Central memory CD4-positive, alpha-beta T cell (primary cell): ENCODE measurements at regions not wholly inside any gene's neighbourhood (a gene's known extent, or its start where the extent isn't known, plus 50 kb on each side); places are given as distances from the start of the nearest gene placed in this dataset.
"Not testable (repeated sequence)": the region's sequence is repeated elsewhere in the genome, so short reads cannot be mapped to it uniquely, and the experiment has no call there.

Source experiments
- DNase-seq: peaks from one replicate; pipeline ENCODE4 v3.0.0; 2022

- DNase-seq, result no peak
Observed at GRCh38 chr1:103469801-103470200, 55.7 kb upstream of the RNPC3 start.

GRCh38 chr1:103467100-103467499 lies 58.4 kb upstream of the RNPC3 start:
- no peak for DNase-seq

- peak; percentile 1 for DNase-seq
Observed at GRCh38 chr1:103461161-103462105, 64.1 kb upstream of the RNPC3 start.

GRCh38 chr1:103460511-103460910 lies 65.0 kb upstream of the RNPC3 start:
- DNase-seq, result no peak

- DNase-seq, result no peak
Observed at GRCh38 chr1:103459346-103459745, 66.2 kb upstream of the RNPC3 start.

GRCh38 chr1:103457886-103458455 lies 67.5 kb upstream of the RNPC3 start:
- no peak for DNase-seq

- no peak for DNase-seq
Observed at GRCh38 chr1:103448560-103448959, 76.9 kb upstream of the RNPC3 start.

GRCh38 chr1:103447471-103447870 lies 78.0 kb upstream of the RNPC3 start:
- DNase-seq, result no peak

GRCh38 chr1:103441342-103441741 lies 84.2 kb upstream of the RNPC3 start:
- DNase-seq, result no peak

- DNase-seq, result not testable (repeated sequence)
Observed at GRCh38 chr1:103436568-103437100, 88.9 kb upstream of the RNPC3 start.

GRCh38 chr1:103435443-103435842 lies 90.1 kb upstream of the RNPC3 start:
- DNase-seq, result no peak

GRCh38 chr1:103424650-103425049 lies 100.8 kb upstream of the RNPC3 start:
- DNase-seq, result no peak

GRCh38 chr1:103416681-103417286 lies 108.7 kb upstream of the RNPC3 start:
- no peak for DNase-seq

GRCh38 chr1:103387898-103388297 lies 137.6 kb upstream of the RNPC3 start:
- DNase-seq, result no peak

GRCh38 chr1:103373991-103374390 lies 151.5 kb upstream of the RNPC3 start:
- DNase-seq, result no peak

- DNase-seq, result no peak
Observed at GRCh38 chr1:103372866-103373265, 152.6 kb upstream of the RNPC3 start.

GRCh38 chr1:103371234-103371633 lies 154.3 kb upstream of the RNPC3 start:
- DNase-seq, result no peak

GRCh38 chr1:103367186-103367585 lies 158.3 kb upstream of the RNPC3 start:
- DNase-seq, result no peak

- no peak for DNase-seq
Observed at GRCh38 chr1:103365860-103366569, 159.5 kb upstream of the RNPC3 start.

- no peak for DNase-seq
Observed at GRCh38 chr1:103363008-103363365, 162.5 kb upstream of the RNPC3 start.

- no peak for DNase-seq
Observed at GRCh38 chr1:103362348-103363007, 163.0 kb upstream of the RNPC3 start.

- DNase-seq, result no peak
Observed at GRCh38 chr1:103353391-103353790, 172.1 kb upstream of the RNPC3 start.
